ENCODE measurements at regions not wholly inside any gene's neighbourhood (a gene's known extent, or its start where the extent isn't known, plus 50 kb on each side); places are given as distances from the start of the nearest gene placed in this dataset.

- DNase-seq (ENCODE audit: low read depth, low spot score): peak; percentile 84
- ChIA-PET CTCF (interaction anchor here (1.7 kb wide), 1 partner anchor 11 kb away, joined by 4 read pairs; no protein-coding TSS in a partner anchor), POLR2A (no interaction called here)
- H3K4me3 ChIP-seq (ENCODE audit: low read depth, low read length): no peak overlapping the region
- TF ChIP-seq CTCF (IDR thresholded peaks at IDR 0.05; ENCODE audit: insufficient read depth, low read length, missing control alignments): no peak
Measured at GRCh38 chr6:119446609-119447008, 97.0 kb upstream of the MAN1A1 start.

- H3K4me3 ChIP-seq (ENCODE audit: low read depth, low read length): no peak overlapping the region
- ChIA-PET POLR2A (no interaction called here), CTCF (interaction anchor here (1.7 kb wide), 1 partner anchor 11 kb away, joined by 4 read pairs; no protein-coding TSS in a partner anchor)
- TF ChIP-seq CTCF (IDR thresholded peaks at IDR 0.05; ENCODE audit: insufficient read depth, low read length, missing control alignments): no peak
- no peak for DNase-seq (ENCODE audit: low read depth, low spot score)
Measured at GRCh38 chr6:119446115-119446554, 96.6 kb upstream of the MAN1A1 start.

GRCh38 chr6:119445666-119446065 lies 96.1 kb upstream of the MAN1A1 start:
- no peak overlapping the region for H3K4me3 ChIP-seq (ENCODE audit: low read depth, low read length)
- no peak for DNase-seq (ENCODE audit: low read depth, low spot score)
- TF ChIP-seq CTCF (IDR thresholded peaks at IDR 0.05; ENCODE audit: insufficient read depth, low read length, missing control alignments): no peak
- ChIA-PET POLR2A (no interaction called here), CTCF (interaction anchor here (1.7 kb wide), 1 partner anchor 11 kb away, joined by 4 read pairs; no protein-coding TSS in a partner anchor)

GRCh38 chr6:119444642-119445557 lies 95.3 kb upstream of the MAN1A1 start:
- TF ChIP-seq CTCF (IDR thresholded peaks at IDR 0.05; ENCODE audit: insufficient read depth, low read length, missing control alignments): no peak
- CTCF ChIA-PET: interaction anchor here (1.7 kb wide), 1 partner anchor 10 kb away, joined by 4 read pairs; no protein-coding TSS in a partner anchor
- DNase-seq (ENCODE audit: low read depth, low spot score): no peak

GRCh38 chr6:119443993-119444641 lies 94.6 kb upstream of the MAN1A1 start:
- no peak for TF ChIP-seq CTCF (IDR thresholded peaks at IDR 0.05; ENCODE audit: insufficient read depth, low read length, missing control alignments)
- H3K4me3 ChIP-seq (ENCODE audit: low read depth, low read length): no peak overlapping the region
- no peak for DNase-seq (ENCODE audit: low read depth, low spot score)
- ChIA-PET CTCF (interaction anchor here (1.5 kb wide), 1 partner anchor 12 kb away, joined by 4 read pairs; no protein-coding TSS in a partner anchor), POLR2A (no interaction called here)

More at GRCh38 chr6:119444642-119445557, 95.3 kb upstream of the MAN1A1 start:
- no peak overlapping the region for H3K4me3 ChIP-seq (ENCODE audit: low read depth, low read length)
- POLR2A ChIA-PET: no interaction called here

GRCh38 chr6:119442776-119443184 lies 93.2 kb upstream of the MAN1A1 start:
- H3K4me3 ChIP-seq (ENCODE audit: low read depth, low read length): no peak overlapping the region
- no peak for DNase-seq (ENCODE audit: low read depth, low spot score)
- ChIA-PET CTCF (interaction anchor here (1.5 kb wide), 1 partner anchor 13 kb away, joined by 4 read pairs; no protein-coding TSS in a partner anchor), POLR2A (no interaction called here)
- TF ChIP-seq CTCF (IDR thresholded peaks at IDR 0.05; ENCODE audit: insufficient read depth, low read length, missing control alignments): no peak

Measured in AG04449 (cell line).